ENCODE measurements at regions not wholly inside any gene's neighbourhood (a gene's known extent, or its start where the extent isn't known, plus 50 kb on each side); places are given as distances from the start of the nearest gene placed in this dataset.

DNA sequence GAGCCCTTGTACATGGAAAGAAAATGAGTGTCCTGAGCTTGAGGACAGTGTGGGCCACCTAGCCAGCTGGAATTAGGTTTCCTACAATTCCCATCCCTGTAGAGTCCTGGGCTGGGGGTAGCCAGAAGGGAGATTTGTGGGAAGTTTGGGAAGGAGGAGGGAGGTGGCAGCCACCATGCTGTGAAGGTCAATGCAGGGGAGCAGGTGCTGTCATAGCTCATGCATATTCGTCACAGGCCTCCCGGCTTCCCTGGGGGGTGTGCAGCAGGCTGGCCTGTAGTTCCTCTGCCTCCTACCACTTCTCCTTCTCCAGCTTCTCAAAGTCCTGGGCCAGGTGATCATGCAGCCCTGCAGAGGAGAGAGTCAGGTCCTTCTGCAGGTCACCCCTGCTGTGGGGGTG, 121.3 kb downstream of the TBX3 start:
- TF ChIP-seq CTCF (IDR thresholded peaks at IDR 0.05), result no peak
- no peak for TF ChIP-seq POLR2A (IDR thresholded peaks at IDR 0.05)
